GM21528 (cell line): ENCODE measurements at regions not wholly inside any gene's neighbourhood (a gene's known extent, or its start where the extent isn't known, plus 50 kb on each side); places are given as distances from the start of the nearest gene placed in this dataset.

ENCODE experiments used
- ATAC-seq: cut with Tn5 transposase; IDR thresholded peaks from one replicate; pipeline ENCODE4 v1.9.1; 2021; ENCODE audit warnings: mild to moderate bottlenecking, moderate library complexity; ENCODE audit not compliant: unreplicated experiment, low FRiP score

DNA sequence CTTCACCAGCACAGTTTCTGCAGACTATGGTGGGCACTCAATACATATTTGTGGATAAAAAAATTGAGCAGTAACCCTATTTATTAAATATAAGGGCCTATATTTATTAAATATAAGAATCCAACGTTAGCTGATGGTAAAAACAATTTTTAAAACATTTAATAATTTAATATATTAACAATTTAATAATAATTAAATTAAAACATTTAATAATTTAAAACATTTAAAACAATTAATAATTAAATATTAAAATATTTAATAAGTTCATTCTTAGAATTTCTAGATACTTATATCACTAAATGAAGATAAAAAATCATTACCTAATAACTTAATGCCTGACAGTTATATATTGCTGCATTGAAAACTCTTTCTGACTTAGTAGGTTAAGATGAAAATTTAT, 880.2 kb upstream of the EPHA6 start:
- ATAC-seq: no peak

- no peak for ATAC-seq
Observed at GRCh38 chr3:95939235-95939809, 875.1 kb upstream of the EPHA6 start.

GRCh38 chr3:95965704-95966336, 848.6 kb upstream of the EPHA6 start:
- ATAC-seq: no peak

DNA sequence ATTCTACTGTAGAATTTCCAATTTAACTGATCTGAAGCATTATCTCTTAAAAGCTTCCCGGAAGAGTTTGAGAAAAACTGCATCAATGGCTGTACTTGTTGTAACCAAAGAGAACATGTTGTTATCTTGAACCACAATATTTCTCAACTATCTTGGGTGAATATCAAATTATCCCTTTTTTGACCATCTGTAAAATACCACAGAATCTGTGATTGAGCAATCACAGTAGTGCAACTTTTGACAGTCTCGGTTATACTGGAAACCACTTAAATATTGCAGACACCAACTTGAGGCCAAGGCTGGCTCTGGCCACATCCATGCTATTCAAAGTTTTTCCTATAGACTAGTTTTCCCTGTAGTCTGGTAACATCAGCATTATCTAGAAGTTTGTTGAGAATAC, 842.8 kb upstream of the EPHA6 start:
- ATAC-seq: no peak

- ATAC-seq: no peak
Observed at GRCh38 chr3:95994338-95994737, 820.1 kb upstream of the EPHA6 start.

DNA sequence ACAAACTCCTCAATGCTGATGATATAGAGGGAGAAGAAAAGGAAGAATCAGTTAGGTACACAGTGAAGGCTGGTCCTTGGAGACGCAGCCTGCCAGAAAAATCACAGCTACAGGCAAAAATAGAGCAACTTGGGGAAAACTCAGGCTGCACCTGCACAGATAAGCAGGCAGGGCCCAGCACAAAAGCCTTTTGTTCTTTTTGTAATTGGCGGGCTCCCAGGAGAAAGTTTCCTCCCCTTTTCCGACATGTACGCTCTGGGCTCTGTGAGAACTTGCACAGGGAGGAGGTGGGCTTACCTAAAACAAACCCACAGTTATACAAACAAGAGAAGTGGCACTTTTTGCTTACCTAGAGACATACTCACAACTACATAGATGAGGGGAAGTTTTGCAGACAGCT, 813.4 kb upstream of the EPHA6 start:
- ATAC-seq: no peak

GRCh38 chr3:96007650-96008195, 806.7 kb upstream of the EPHA6 start:
- ATAC-seq: no peak

DNA sequence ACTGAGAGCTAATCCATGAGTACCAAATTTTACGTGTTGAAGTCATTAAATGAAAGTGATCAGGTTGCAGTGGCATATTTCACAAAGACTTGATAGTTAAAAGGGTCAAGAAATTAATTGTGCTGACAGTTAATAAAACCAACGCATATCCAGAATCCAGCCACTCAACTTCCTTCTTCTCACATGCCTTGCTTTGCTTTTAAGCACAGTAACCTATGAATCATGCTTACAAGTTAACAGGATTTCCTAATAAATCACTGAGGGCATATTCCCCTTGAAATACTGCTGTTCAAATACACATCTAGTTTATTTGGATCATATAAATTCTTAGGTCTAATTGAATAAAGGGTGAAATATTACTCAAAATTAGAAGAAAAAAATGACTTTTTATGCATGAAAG, 801.5 kb upstream of the EPHA6 start:
- no peak for ATAC-seq

DNA sequence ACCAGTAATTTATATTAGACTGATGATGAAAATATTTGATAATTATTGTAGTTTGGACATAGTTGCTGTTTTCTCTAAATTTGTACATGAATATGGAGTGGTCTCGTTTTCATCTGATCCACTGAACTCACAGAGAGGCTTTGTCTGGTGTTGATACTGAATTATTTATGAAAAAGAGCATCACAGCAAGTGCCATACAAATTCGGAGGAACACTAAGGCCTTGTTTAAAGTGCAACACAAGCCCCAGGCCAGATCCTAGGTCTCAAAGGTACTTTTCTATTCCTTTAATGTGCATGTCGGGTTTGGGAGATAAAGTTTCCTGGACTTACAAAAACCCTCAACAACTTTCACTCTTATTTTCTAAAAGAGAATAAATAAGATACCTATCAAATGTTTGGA, 796.8 kb upstream of the EPHA6 start:
- ATAC-seq: no peak

DNA sequence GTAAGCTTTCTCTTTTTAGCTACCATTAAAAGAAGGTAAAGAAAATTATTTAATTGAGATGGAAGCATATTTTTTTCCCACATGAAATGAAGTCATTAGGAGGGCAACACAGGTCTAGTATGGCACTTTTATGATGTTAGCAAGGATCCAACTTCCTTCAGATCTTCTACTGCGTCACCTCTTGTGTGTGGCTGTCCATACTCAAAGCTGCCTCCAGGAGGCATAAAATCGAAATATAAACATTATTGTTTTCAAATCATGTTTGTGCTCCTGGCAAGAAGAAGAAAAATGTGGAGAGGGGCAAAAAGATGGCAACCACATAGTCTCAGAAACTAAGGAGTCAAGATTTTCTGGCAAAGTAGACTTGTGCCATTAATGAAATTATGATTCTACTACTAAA, 791.7 kb upstream of the EPHA6 start:
- no peak for ATAC-seq

GRCh38 chr3:96027718-96028117, 786.7 kb upstream of the EPHA6 start:
- ATAC-seq: no peak

GRCh38 chr3:96039632-96040031, 774.8 kb upstream of the EPHA6 start:
- ATAC-seq: no peak

GRCh38 chr3:96059301-96059700, 755.1 kb upstream of the EPHA6 start:
- ATAC-seq: no peak

DNA sequence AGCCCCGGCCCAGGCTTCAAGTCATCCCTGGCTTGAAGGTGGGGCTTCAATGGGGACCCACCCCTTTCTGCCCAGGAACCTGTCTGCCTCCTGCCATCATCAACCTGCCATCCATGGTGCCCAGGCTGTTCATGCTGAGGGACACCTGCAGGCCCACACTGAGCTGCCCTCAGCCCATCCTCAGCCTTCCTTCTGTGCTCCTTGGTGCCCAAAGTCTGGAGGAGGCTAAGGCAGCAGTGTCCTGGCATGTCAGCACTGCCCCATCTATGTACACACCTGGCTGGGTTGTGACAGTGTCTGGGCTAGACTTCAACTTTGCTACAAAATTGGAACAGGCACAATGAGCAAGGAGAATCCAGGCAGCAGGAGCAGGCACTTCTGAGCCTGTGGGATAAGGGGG, 745.3 kb upstream of the EPHA6 start:
- ATAC-seq: no peak

DNA sequence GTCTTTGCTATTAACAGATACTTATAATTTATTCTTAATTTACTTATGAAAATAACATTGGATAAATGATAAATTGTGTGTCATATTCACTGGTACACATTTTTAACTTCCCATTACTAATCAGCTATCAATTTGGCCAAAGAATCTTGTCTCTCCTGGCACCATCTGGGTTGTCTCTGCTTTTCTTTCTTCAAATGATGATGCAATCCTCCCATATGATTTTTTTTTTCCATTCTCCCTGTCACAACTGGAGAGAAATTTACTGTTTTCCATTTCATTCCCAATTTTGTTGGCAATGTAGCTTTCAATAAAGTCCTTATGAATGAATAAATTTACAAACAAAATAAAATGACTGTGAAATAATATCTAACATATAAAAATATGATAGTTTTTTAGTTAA, 743.7 kb upstream of the EPHA6 start:
- ATAC-seq: no peak

DNA sequence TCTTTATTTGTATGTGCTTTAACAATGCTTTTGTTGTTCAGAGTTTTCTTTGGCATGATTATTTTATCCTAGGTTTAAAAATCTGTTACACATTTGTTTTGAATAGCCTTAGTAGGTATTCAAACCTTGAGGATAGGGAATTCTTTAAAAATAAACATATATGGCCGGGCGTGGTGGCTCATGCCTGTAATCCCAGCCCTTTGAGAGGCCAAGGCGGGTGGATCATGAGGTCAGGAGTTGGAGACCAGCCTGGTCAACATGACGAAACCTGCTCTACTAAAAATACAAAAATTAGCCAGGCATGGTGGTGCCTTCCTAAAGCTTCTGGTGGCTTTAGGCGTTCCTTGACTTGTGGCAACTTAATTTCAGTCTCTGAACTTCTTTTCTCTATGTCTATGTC, 743.3 kb upstream of the EPHA6 start:
- no peak for ATAC-seq

DNA sequence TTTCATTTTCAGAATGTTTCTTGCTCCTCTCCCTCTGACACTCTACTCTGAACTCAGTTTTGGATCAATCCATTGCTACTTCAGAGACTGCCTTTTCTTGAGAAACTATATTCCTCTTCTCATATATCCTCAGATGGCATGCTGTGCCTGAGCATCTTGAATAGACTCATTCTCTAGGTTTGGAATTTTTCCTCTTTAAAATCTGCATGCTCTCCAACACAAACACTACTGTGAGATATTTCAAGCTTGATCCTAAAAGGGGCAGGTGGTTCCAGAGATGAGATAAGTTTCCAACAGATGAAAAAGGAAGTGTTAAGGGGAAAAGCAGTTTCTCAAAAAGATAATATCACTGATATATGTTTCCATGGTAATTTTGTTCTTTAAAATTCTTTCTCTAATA, 742.2 kb upstream of the EPHA6 start:
- no peak for ATAC-seq

DNA sequence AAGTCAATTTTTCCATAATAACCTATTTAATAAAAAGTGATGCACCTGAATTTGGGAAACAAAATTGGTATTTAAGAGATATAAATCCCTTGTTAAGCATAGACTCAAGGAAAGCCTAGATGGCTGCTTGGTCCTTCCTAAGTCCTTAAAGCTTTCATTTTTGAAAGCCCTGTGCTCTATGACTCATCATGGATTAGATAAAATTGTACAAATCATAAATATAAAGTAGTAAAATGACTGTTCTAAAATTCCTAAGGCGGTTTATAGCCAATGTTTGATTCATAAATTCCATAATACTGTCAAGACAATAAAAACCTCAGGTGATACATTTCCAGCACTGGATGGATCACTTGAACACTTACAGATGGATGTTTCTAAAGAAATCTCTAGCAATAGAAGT, 730.8 kb upstream of the EPHA6 start:
- no peak for ATAC-seq

GRCh38 chr3:96086018-96086417, 728.4 kb upstream of the EPHA6 start:
- no peak for ATAC-seq

GRCh38 chr3:96101006-96101560, 713.3 kb upstream of the EPHA6 start:
- ATAC-seq: no peak

GRCh38 chr3:96106701-96107100, 707.7 kb upstream of the EPHA6 start:
- no peak for ATAC-seq
